ENCODE measurements at regions not wholly inside any gene's neighbourhood (a gene's known extent, or its start where the extent isn't known, plus 50 kb on each side); places are given as distances from the start of the nearest gene placed in this dataset.
A peak's percentile ranks its signal among the peaks of the same experiment; 100 is the strongest.

DNA sequence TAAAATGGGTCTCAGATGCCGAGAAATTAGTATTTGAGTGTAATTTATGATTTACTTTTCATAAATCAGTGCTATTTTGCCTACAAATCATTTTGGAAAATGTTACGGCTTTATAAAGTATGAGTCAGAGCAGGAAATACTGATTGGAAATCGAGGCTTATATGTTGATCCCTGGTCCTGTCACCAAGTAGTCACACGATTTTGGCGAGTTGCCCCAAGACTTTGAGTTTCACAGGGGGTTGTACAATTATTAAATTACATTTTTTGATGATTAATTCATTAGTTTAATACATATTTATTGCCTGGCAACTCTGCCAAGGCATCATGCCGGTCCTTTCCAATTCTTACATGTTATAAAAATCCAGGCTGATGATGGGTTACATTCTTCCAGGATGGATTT lies 443.9 kb upstream of the KLF4 start:
- WGBS, 2 donors, result 51 to 65% methylated on average over 6 of the region's 6 CpGs
- Histone ChIP-seq H3K27me3 (ENCODE audit: control insufficient read depth in 1 of 2, insufficient read depth in 2 of 2, low read length in 1 of 2) (no peaks in the 10 kb centered on the region), H3K36me3 (ENCODE audit: control insufficient read depth in 1 of 2, insufficient read depth in 2 of 2, low read length in 1 of 2) (no peaks in the 10 kb centered on the region), H3K9me3 (ENCODE audit: control insufficient read depth, low read length) (no peaks in the 10 kb centered on the region), H3K4me1 (ENCODE audit: control insufficient read depth in 1 of 2, insufficient read depth in 2 of 2, low read length in 2 of 2) (no peaks in the 10 kb centered on the region), H3K27ac (ENCODE audit: low read depth in 1 of 2, low read length in 2 of 2) (no peak overlapping the region), H3K4me3 (ENCODE audit: low read length in 2 of 2) (no peak overlapping the region)
- intact Hi-C loops (cut with DNase I), result no loop called here
- no peak for ATAC-seq (ENCODE audit: low FRiP score)
- no peak for DNase-seq

DNA sequence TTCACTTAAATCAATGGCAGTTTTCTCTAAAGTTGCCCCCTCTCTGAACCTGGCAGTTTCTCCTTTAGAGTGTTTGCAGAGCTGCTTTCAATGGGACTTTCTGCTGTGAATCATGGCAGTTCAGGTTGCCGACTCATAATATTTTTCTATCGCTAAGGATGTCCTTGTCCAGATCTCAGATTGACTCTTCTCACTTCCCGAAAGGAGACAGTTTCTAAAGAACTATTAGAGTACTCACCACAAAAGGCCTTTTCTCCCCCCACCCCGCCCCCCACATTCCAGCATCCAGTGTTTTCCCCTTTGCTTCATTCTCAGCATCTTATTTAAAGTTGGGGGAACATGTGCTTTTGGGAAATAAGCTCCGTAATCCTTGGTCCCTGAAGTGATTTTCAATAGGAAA lies 443.5 kb upstream of the KLF4 start:
- no peaks in the 10 kb centered on the region for H3K9me3 ChIP-seq (ENCODE audit: control insufficient read depth, low read length)
- no peak overlapping the region for H3K4me3 ChIP-seq (ENCODE audit: low read length in 2 of 2)
- no peak for DNase-seq
- ATAC-seq (ENCODE audit: low FRiP score), result no peak
- H3K27ac ChIP-seq (ENCODE audit: low read depth in 1 of 2, low read length in 2 of 2), result no peak overlapping the region
- no peaks in the 10 kb centered on the region for H3K4me1 ChIP-seq (ENCODE audit: control insufficient read depth in 1 of 2, insufficient read depth in 2 of 2, low read length in 2 of 2)
- H3K27me3 ChIP-seq (ENCODE audit: control insufficient read depth in 1 of 2, insufficient read depth in 2 of 2, low read length in 1 of 2), result no peaks in the 10 kb centered on the region
- intact Hi-C loops (cut with DNase I), result no loop called here
- WGBS, 2 donors, result 57 to 77% methylated on average over 5 of the region's 5 CpGs
- no peaks in the 10 kb centered on the region for H3K36me3 ChIP-seq (ENCODE audit: control insufficient read depth in 1 of 2, insufficient read depth in 2 of 2, low read length in 1 of 2)

DNA sequence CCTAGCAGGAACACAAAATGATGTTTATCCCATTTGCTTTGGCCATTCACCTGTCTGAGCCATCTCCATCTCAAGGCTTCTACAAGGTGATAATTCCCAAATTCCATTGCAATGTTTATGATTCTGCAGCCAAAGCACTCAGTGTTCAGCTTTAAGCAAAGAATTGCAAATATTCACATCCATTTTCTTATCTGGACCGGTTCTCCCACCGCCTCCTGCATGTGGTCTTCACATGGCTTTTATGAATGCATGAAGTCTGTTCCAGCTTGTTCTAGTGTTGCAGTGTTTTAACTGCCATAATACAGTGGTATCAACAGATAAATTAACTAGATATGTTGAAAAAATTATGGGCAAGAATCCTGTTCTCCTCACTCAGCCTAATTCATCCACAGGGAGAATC lies 443.0 kb upstream of the KLF4 start:
- DNase-seq (no peak), ATAC-seq (ENCODE audit: low FRiP score) (no peak)
- WGBS, 2 donors, result 45 to 58% methylated on average over 2 of the region's 2 CpGs
- no peak overlapping the region for H3K27ac ChIP-seq (ENCODE audit: low read depth in 1 of 2, low read length in 2 of 2)
- no peaks in the 10 kb centered on the region for H3K36me3 ChIP-seq (ENCODE audit: control insufficient read depth in 1 of 2, insufficient read depth in 2 of 2, low read length in 1 of 2)
- no peaks in the 10 kb centered on the region for H3K4me1 ChIP-seq (ENCODE audit: control insufficient read depth in 1 of 2, insufficient read depth in 2 of 2, low read length in 2 of 2)
- intact Hi-C loops (cut with DNase I), result no loop called here
- no peaks in the 10 kb centered on the region for H3K27me3 ChIP-seq (ENCODE audit: control insufficient read depth in 1 of 2, insufficient read depth in 2 of 2, low read length in 1 of 2)
- H3K4me3 ChIP-seq (ENCODE audit: low read length in 2 of 2), result no peak overlapping the region
- no peaks in the 10 kb centered on the region for H3K9me3 ChIP-seq (ENCODE audit: control insufficient read depth, low read length)

DNA sequence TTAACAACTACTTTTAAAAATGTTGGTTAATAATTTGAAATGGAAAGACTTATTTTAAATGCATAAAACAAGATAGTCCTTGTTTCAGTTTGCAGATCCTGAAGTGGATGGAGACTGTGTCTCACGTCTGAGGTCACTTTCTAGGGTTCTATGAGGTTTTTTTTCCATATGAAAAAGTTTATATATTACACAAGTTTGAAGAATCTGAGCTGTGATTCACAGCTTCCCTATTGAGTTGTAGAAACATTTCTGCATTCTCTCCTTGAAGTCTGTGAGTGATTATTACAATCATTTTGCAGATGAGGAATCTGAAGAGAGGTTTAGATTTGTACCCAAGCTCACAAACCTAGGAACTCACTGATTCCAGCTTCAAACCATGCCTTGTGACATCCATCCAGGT lies 442.5 kb upstream of the KLF4 start:
- no peaks in the 10 kb centered on the region for H3K27me3 ChIP-seq (ENCODE audit: control insufficient read depth in 1 of 2, insufficient read depth in 2 of 2, low read length in 1 of 2)
- no peak overlapping the region for H3K27ac ChIP-seq (ENCODE audit: low read depth in 1 of 2, low read length in 2 of 2)
- DNase-seq (no peak), ATAC-seq (ENCODE audit: low FRiP score) (no peak)
- no peak overlapping the region for H3K4me3 ChIP-seq (ENCODE audit: low read length in 2 of 2)
- intact Hi-C loops (cut with DNase I), result no loop called here
- H3K4me1 ChIP-seq (ENCODE audit: control insufficient read depth in 1 of 2, insufficient read depth in 2 of 2, low read length in 2 of 2), result no peaks in the 10 kb centered on the region
- WGBS, 2 donors, result 50 to 67% methylated on average over 1 of the region's 1 CpG
- no peaks in the 10 kb centered on the region for H3K9me3 ChIP-seq (ENCODE audit: control insufficient read depth, low read length)
- H3K36me3 ChIP-seq (ENCODE audit: control insufficient read depth in 1 of 2, insufficient read depth in 2 of 2, low read length in 1 of 2), result no peaks in the 10 kb centered on the region

DNA sequence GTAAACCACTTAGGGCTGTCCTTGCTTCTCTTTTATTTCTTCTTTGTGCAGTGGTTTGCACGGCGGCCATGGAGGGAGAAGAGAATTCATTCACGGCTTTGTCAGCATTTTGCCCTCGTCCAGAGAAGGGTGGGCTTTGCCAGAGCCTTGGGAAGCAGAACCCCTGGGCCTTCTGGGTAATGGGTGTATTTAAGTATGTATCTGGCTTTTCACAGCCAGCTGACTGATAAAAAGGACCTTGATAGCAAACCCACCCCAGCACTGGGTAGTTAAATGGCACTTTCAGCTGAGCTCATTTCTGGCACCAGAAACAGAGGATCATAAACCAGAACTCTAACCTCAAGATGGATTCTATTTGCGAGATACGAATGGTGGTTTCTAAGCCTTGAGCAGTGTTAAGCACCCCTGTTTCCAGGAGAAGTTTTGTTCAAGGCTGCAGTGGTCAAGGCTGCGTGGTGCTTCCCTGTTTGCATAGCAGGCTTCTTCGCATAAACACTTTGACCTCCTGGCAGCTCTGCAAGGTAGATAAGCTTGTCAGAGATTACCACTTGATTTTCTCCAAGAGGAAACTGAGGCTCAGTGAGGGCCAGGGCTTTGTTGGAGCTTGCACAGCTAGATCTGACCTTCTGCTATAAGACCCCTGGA lies 441.6 kb upstream of the KLF4 start:
- intact Hi-C loops (cut with DNase I), result no loop called here
- Histone ChIP-seq H3K4me3 (ENCODE audit: low read length in 2 of 2) (no peak overlapping the region), H3K27me3 (ENCODE audit: control insufficient read depth in 1 of 2, insufficient read depth in 2 of 2, low read length in 1 of 2) (no peaks in the 10 kb centered on the region), H3K9me3 (ENCODE audit: control insufficient read depth, low read length) (no peaks in the 10 kb centered on the region), H3K4me1 (ENCODE audit: control insufficient read depth in 1 of 2, insufficient read depth in 2 of 2, low read length in 2 of 2) (no peaks in the 10 kb centered on the region), H3K36me3 (ENCODE audit: control insufficient read depth in 1 of 2, insufficient read depth in 2 of 2, low read length in 1 of 2) (no peaks in the 10 kb centered on the region), H3K27ac (ENCODE audit: low read depth in 1 of 2, low read length in 2 of 2) (no peak overlapping the region)
- no peak for DNase-seq
- 87 to 89% methylated on average over 8 of the region's 8 CpGs for WGBS, 2 donors
- ATAC-seq (ENCODE audit: low FRiP score), result no peak

DNA sequence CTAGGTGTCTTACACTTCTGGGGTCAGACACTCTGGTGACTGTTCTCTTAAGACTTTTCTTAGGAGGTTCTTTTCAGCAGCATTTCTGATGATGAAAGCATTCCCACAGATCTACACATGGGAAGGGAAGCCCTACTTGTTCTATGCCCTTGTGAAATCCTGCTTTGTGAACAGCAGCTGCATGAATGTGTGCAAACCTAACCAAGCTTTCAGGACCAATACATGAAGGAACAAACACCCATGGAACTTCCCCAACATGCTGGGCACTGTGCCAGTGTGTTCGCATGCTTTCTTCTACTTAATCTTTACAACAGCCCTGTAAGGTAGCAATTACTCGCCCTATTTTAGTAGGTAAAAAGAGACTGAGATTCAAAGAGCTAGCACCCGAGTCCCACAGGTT lies 439.9 kb upstream of the KLF4 start:
- Histone ChIP-seq H3K27me3 (ENCODE audit: control insufficient read depth in 1 of 2, insufficient read depth in 2 of 2, low read length in 1 of 2) (no peaks in the 10 kb centered on the region), H3K27ac (ENCODE audit: low read depth in 1 of 2, low read length in 2 of 2) (no peak overlapping the region), H3K9me3 (ENCODE audit: control insufficient read depth, low read length) (no peaks in the 10 kb centered on the region), H3K4me3 (ENCODE audit: low read length in 2 of 2) (no peak overlapping the region), H3K4me1 (ENCODE audit: control insufficient read depth in 1 of 2, insufficient read depth in 2 of 2, low read length in 2 of 2) (no peaks in the 10 kb centered on the region), H3K36me3 (ENCODE audit: control insufficient read depth in 1 of 2, insufficient read depth in 2 of 2, low read length in 1 of 2) (no peaks in the 10 kb centered on the region)
- DNase-seq, result peak in 1 of 2 donors; percentile 84
- no peak for ATAC-seq (ENCODE audit: low FRiP score)
- WGBS, 2 donors, result 62 to 68% methylated on average over 3 of the region's 3 CpGs
- intact Hi-C loops (cut with DNase I), result no loop called here

DNA sequence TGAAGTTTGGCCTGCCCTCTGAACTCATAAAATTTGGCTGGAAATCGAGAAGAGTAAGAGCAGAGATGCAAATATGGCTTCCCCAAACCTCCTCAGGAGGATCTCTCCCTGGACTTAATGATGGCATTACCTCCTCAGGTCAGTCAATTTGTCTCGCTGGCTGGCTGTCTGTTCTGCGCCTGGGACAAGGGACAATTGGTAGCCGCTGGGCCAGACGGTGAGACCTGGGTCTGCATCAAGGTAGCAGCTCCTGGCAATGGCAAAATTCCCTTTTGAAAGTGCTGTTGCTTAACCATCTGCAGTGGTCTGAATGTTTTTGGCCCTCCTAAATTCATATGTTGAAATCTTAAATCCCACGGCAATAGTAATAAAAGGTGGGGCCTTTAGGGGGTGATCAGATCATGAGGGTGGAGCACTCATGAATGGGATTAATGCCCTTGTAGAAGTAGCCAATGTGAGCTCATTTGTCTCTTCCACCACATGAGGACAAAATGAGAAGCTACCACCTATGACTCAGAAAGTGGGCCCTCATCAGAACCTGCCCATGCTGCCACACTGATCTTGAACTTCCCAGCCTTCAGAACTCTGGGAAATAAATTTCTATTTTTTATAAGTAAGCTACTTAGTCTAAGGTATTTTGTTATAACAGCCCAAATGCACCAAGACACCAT lies 439.3 kb upstream of the KLF4 start:
- H3K4me1 ChIP-seq (ENCODE audit: control insufficient read depth in 1 of 2, insufficient read depth in 2 of 2, low read length in 2 of 2), result no peaks in the 10 kb centered on the region
- DNase-seq, result no peak
- H3K27ac ChIP-seq (ENCODE audit: low read depth in 1 of 2, low read length in 2 of 2), result no peak overlapping the region
- ATAC-seq (ENCODE audit: low FRiP score), result no peak
- no peaks in the 10 kb centered on the region for H3K36me3 ChIP-seq (ENCODE audit: control insufficient read depth in 1 of 2, insufficient read depth in 2 of 2, low read length in 1 of 2)
- H3K9me3 ChIP-seq (ENCODE audit: control insufficient read depth, low read length), result no peaks in the 10 kb centered on the region
- 78 to 87% methylated on average over 6 of the region's 6 CpGs for WGBS, 2 donors
- no peak overlapping the region for H3K4me3 ChIP-seq (ENCODE audit: low read length in 2 of 2)
- intact Hi-C loops (cut with DNase I), result no loop called here
- no peaks in the 10 kb centered on the region for H3K27me3 ChIP-seq (ENCODE audit: control insufficient read depth in 1 of 2, insufficient read depth in 2 of 2, low read length in 1 of 2)

DNA sequence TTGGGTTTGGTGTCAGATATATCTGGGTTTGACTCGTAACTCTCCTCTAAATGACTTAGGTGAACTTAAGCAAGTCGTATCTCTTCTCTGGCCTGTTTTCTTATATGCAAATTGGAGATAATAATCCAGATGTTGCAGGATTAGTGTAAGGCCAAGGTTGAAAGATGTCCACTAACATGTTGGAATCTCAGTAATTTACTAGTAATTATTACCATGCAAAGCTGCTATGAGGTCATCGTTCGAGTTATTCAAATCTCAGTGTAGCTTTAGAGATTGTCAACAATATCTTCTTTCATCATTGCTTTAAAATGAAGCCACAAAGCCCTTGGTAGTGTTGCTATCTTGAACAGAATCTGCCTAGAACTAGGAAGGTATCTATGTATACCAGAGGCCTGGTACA lies 437.7 kb upstream of the KLF4 start:
- no peaks in the 10 kb centered on the region for H3K4me1 ChIP-seq (ENCODE audit: control insufficient read depth in 1 of 2, insufficient read depth in 2 of 2, low read length in 2 of 2)
- intact Hi-C loops (cut with DNase I), result no loop called here
- no peak overlapping the region for H3K27ac ChIP-seq (ENCODE audit: low read depth in 1 of 2, low read length in 2 of 2)
- no peak for ATAC-seq (ENCODE audit: low FRiP score)
- 88 to 93% methylated on average over 4 of the region's 4 CpGs for WGBS, 2 donors
- no peak for DNase-seq
- H3K36me3 ChIP-seq (ENCODE audit: control insufficient read depth in 1 of 2, insufficient read depth in 2 of 2, low read length in 1 of 2), result no peaks in the 10 kb centered on the region
- H3K27me3 ChIP-seq (ENCODE audit: control insufficient read depth in 1 of 2, insufficient read depth in 2 of 2, low read length in 1 of 2), result no peaks in the 10 kb centered on the region
- H3K9me3 ChIP-seq (ENCODE audit: control insufficient read depth, low read length), result no peaks in the 10 kb centered on the region
- H3K4me3 ChIP-seq (ENCODE audit: low read length in 2 of 2), result no peak overlapping the region

DNA sequence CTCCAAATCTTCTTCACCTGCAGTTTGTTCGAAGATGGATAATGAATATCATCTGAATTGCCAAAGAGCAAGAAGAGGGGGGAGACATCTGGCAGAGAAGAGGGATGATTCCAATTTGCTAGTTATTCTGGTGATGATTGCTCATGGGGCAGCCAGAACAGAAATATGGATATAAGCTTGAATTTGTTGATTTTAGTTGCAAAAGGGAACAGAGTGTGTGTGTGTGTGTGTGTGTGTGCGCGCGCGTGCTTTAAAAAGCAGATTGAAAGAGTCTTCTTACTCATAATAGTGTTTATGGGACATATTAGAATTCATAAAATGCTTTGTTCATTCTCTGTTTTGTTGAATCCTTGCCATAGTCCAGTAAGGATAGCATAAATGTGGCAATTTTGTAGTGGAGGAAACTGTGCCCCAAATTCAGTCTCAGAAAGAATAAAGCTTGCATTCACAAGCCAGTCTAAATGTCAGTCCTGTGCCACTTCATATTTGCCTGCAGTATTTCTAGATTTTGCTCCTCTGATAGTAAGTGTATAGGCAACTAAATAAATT lies 436.3 kb upstream of the KLF4 start:
- Histone ChIP-seq H3K9me3 (ENCODE audit: control insufficient read depth, low read length) (no peaks in the 10 kb centered on the region), H3K36me3 (ENCODE audit: control insufficient read depth in 1 of 2, insufficient read depth in 2 of 2, low read length in 1 of 2) (no peaks in the 10 kb centered on the region), H3K27ac (ENCODE audit: low read depth in 1 of 2, low read length in 2 of 2) (no peak overlapping the region), H3K27me3 (ENCODE audit: control insufficient read depth in 1 of 2, insufficient read depth in 2 of 2, low read length in 1 of 2) (no peaks in the 10 kb centered on the region), H3K4me3 (ENCODE audit: low read length in 2 of 2) (no peak overlapping the region), H3K4me1 (ENCODE audit: control insufficient read depth in 1 of 2, insufficient read depth in 2 of 2, low read length in 2 of 2) (no peaks in the 10 kb centered on the region)
- no peak for DNase-seq
- intact Hi-C loops (cut with DNase I), result no loop called here
- 58 to 91% methylated on average over 5 of the region's 5 CpGs for WGBS, 2 donors
- ATAC-seq (ENCODE audit: low FRiP score), result no peak
